ENCODE measurements at regions not wholly inside any gene's neighbourhood (a gene's known extent, or its start where the extent isn't known, plus 50 kb on each side); places are given as distances from the start of the nearest gene placed in this dataset.

GRCh38 chr11:32173977-32174376, 83.1 kb downstream of the RCN1 start (continued):
- no peak for TF ChIP-seq ZNF211 (tag by site-specific recombination; IDR thresholded peaks at IDR 0.05; ENCODE audit: low read depth)
- TF ChIP-seq BCL6B (tag by site-specific recombination; IDR thresholded peaks at IDR 0.05), result no peak
- peak; percentile 53 for TF ChIP-seq ZNF623 (tag by site-specific recombination; IDR thresholded peaks at IDR 0.05)
- TF ChIP-seq ZIC2 (tag by site-specific recombination; IDR thresholded peaks at IDR 0.05), result no peak
- TF ChIP-seq ZNF610 (tag by site-specific recombination; IDR thresholded peaks at IDR 0.05; ENCODE audit: borderline replicate concordance), result no peak
- TF ChIP-seq FEZF1 (tag by site-specific recombination; IDR thresholded peaks at IDR 0.05), result no peak
- TF ChIP-seq ZNF692 (tag by site-specific recombination; IDR thresholded peaks at IDR 0.05), result no peak
- no peak for TF ChIP-seq ZNF324 (tag by site-specific recombination; IDR thresholded peaks at IDR 0.05)
- no peak for TF ChIP-seq ZNF335 (tag by site-specific recombination; conservative IDR thresholded peaks at IDR 0.05)
- no peak for TF ChIP-seq ZNF530 (tag by site-specific recombination; IDR thresholded peaks at IDR 0.05; ENCODE audit: low read depth)
- no peak for TF ChIP-seq ZNF18 (tag by site-specific recombination; IDR thresholded peaks at IDR 0.05)
- TF ChIP-seq ZBTB6 (tag by site-specific recombination; IDR thresholded peaks at IDR 0.05), result no peak
- TF ChIP-seq ZNF555 (tag by site-specific recombination; conservative IDR thresholded peaks at IDR 0.05), result peak; percentile 50
- no peak for TF ChIP-seq ZBTB10 (tag by site-specific recombination; IDR thresholded peaks at IDR 0.05)
- no peak for TF ChIP-seq ZBTB48 (tag by site-specific recombination; IDR thresholded peaks at IDR 0.05)
- TF ChIP-seq ZNF549 (tag by site-specific recombination; IDR thresholded peaks at IDR 0.05), result no peak
- TF ChIP-seq ZNF121 (tag by site-specific recombination; IDR thresholded peaks at IDR 0.05), result peak; percentile 53; the same call in 1 of the 2 replicates
- no peak for TF ChIP-seq ZNF571 (tag by site-specific recombination; IDR thresholded peaks at IDR 0.05)
- no peak for TF ChIP-seq ZNF513 (tag by site-specific recombination; IDR thresholded peaks at IDR 0.05)
- TF ChIP-seq HOXD13 (CRISPR knock-in tag; IDR thresholded peaks at IDR 0.05; ENCODE audit: borderline replicate concordance), result no peak
- no peak for TF ChIP-seq ZNF10 (tag by site-specific recombination; IDR thresholded peaks at IDR 0.05)
- TF ChIP-seq PRDM2 (tag by site-specific recombination; IDR thresholded peaks at IDR 0.05; ENCODE audit: borderline replicate concordance), result no peak
- no peak for TF ChIP-seq KLF16 (tag by site-specific recombination; IDR thresholded peaks at IDR 0.05)
- TF ChIP-seq ZNF585B (tag by site-specific recombination; IDR thresholded peaks at IDR 0.05), result no peak
- TF ChIP-seq ZNF202 (tag by site-specific recombination; IDR thresholded peaks at IDR 0.05; ENCODE audit: borderline replicate concordance), result 0 out of 2 replicates have a peak, but pooled peaks have one; percentile 34

All from HEK293 (cell line).